Renal cortical epithelial cell (primary cell): ENCODE measurements at regions not wholly inside any gene's neighbourhood (a gene's known extent, or its start where the extent isn't known, plus 50 kb on each side); places are given as distances from the start of the nearest gene placed in this dataset.

Source experiments
- DNase-seq: peaks from one replicate; pipeline ENCODE4 v3.0.0-alpha.2; 2011; ENCODE audit warnings: low read depth

DNA sequence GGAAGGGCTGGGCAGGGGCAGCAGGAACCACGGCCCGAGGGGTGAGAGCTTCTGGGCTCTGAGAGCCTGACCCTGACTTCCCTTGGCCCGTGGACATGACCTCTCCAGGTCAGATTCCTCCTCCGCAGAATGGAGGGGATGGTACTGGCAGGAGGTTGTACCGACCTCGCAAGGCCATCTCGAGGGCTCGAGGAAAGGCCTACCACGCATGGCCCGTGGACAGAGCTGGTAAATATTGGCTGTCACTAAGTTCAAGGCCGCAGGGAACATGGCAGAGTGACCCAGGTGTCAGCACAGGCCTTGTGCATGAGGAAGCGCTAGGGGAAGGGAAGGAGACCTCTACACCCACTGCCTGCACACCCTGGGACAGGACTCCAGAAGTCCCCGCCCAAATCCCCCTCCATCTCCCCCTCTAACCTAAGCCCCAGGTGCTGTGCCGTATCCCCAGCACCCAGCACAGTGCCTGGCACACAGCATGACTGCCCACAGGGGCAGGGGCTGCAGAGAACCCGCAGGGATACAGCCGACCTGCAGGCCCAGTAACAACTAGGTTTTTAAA is 54.9 kb upstream of the PPP2R5C start:
- no peak for DNase-seq

DNA sequence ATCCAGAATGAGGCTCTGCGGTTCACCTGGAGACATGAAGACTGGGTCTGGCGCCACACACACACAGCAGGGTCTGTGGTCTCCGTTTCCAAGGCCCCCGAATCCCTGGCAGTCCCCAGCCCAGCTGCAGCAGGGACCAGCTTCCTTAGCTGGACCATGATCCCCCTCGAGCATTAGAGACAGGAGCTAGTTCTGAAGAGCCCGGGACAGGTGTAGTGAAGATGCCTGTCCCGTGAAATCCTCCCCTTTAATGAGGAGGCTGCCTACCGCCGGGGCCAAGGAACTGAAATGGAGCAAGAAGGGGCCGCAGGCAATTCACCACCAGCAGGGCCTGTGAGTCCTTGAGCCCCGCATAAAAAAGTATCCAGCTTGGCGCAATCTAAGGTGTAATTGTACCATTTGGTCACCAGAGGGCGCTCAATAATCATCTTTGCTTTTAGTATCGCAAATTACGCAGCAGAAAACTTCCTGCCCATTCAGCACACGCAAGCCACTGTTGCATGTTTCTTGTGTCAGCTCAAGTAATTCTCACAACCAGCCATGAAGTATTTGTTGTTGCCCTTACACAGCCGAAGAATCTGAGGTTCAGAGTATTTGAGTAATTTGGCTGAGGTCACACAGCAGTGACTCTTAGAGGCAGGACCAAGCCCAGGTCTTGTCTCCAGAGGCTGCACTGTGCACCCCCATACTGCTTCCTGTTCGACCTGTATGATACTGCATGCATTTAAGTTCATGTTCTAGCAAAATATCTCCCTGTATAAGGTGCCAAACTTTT is 54.3 kb upstream of the PPP2R5C start:
- DNase-seq, result peak; percentile 78

DNA sequence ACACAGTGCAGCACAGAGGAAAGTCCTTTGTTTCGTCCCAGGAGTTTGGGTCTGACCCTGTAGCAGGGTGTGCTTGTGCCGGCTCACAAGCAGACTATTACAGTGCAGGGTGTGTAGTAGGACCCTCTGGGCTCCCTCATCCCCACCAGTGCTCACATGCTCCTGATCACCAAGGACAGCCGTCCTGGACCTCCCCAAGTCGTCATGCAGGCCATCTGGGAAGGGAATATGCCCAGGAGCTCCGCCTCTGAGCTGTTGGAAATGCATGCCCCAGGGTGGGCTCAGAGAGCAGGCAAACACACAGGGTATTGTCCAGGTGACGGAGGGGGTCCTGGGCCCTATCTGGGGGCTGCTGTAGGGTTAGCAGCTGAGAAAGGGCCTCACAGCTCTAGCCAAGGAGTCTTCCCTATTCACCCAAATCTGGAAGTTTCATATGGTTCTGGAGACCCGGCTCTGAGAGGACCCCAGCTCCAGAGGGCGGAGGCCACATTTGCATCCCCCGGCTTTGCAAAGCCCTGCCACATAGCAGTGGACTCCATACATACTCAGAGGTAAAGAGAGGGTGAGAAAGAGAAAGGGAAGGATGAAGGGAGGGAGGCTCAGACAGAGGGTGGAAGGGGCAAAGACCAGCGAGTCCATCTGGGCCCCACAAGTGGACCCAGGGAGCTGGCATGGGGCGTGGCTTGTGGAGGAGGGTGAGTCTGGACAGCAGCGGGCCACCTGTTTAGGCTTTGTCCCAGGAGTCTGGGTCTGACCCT is 53.5 kb upstream of the PPP2R5C start:
- no peak for DNase-seq

DNA sequence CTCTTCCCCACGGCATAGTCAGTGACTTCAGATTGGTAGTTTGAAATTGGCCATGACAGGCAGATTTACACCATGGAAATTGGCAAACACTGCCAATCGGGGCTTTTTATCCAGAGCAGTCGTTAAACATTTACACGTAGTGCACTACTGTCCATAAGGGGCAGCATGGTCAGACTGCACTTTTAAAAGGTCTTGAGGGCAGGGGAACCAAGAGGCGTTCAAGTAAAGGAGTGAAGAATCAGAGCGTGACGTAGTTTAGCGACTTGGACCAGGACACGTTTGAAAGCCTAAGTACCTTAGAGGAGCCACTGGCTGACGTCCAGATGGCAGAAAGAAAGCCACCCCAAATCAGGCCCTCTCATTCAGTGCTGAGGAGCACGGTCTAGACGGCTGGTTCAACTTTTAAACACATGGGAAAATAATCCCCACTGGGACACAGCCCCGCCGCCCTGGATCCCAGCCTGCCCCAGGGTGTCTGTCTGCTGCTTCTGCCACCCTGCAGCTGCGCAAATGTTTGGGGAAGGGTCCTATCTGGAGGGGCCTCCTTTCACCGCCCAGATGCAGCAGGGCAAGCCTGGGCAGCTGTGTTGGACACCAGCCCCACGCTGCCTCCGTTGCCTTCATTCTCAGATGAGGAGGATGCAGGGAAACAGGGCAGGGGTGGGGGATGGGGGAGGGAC is 52.5 kb upstream of the PPP2R5C start:
- no peak for DNase-seq

DNA sequence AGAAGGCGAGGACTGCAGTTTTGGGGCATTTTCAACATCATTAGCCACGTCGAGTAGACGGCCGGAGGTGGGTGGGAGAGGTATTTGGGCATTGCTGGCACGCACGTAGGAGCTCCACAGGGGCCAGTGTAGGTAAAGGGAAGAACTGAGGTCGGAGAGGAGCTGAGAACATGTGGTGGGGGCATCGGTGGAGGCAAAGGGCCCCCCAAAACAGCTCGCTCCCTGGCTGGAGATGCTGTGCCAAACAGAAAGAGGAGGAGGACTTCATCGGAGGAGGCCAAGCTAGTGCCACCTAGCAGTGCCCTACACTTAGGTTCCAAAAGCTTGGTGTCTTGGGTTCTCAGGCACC is 52.0 kb upstream of the PPP2R5C start:
- no peak for DNase-seq

DNA sequence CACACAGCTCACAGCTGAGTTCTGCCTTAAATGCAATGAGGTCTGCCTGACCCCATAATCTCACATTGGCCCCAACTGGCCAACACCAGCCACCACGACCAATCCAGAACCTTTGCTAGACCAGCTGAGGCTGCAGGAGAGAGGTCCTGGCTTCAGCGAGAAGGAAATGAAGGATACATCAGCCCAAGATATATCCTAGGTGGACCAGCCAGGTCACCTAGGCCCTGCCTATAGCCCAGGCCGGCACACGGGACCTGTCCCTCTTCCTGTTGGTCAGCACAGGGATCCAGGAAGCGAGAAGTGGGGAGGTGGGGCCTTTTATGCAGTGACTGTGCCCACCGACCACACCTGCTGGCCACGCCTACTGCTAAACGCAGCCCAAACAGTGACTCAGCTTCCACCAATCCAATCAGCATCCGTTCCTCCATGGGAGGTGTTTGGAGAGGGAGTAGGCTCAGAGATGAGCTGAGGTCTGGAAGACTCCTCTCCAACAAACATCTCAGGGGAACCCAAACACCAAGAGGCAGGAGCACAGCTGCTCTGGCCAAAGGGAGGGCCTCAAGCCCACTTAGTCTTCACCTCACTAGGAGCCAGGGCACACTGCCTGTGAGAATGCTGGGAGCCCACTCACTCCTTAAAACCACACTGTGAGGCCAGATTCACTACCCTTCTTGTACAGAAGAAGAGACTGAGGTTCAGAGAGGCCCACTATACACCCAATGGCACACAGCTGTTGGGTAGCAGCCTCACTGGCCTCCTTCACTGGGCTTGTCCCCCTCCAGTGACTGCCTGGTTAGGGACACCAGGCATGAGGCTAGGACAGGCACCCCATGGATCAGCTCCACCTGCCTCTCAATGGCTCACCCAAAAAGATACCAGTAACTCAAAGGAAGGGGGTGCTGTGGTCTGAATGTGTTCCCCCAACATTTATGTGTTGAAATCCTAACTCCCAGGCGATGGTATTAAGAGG is 51.3 kb upstream of the PPP2R5C start:
- no peak for DNase-seq

DNA sequence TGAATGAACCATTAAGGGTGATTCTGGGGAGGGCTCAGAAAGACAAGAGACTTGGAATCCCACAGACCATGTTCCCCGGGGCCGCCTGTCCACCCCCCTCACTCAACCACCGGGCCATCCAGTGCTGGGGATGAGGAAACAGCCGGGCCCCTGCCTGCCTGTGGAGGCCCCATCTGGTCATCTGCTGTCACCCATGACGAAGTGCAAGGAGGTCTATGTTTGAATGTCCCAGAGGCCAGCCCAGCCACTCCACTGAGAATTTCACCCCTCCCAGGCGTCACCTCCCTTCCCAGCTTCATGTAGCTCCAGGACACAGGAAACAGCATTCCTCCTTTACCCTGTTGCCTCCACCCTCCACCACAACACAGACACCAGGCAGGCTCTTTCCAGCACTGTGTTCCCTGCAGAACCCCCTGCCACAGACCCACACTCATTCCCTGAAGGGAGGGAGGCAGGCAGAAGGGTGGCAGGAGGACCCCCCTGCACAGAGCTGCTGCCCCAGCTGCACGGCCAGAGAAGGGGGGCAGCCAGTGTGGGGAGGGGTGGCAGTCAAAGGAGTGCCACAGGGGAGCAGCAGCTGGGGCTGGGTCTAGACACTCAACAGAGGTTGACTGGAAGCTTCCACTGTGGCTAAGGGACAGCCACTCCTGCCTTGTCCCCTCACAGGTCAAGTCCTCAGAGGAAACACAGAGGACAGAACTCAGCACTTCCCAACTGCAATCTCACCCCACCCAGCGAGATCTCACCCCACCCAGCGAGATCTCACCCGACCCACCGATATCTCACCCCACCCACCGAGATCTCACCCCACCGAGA is 50.3 kb upstream of the PPP2R5C start:
- DNase-seq, result no peak
